DND-41 (cell line): ENCODE measurements at regions not wholly inside any gene's neighbourhood (a gene's known extent, or its start where the extent isn't known, plus 50 kb on each side); places are given as distances from the start of the nearest gene placed in this dataset.

Experiments
- CTCF ChIP-seq: IDR thresholded peaks from 2 replicates; pipeline ENCODE4 v1.5.1; 2012; ENCODE audit warnings: borderline replicate concordance, low read length, moderate library complexity, mild to moderate bottlenecking; ENCODE audit not compliant: poor library complexity, severe bottlenecking; ENCODE audit errors: extremely low read depth
- EZH2 ChIP-seq: IDR thresholded peaks from 3 replicates; pipeline ENCODE4 v1.6.1; 2012; ENCODE audit warnings: borderline replicate concordance, low read depth, mild to moderate bottlenecking, moderate library complexity, low read length, inconsistent platforms; ENCODE audit not compliant: severe bottlenecking

DNA sequence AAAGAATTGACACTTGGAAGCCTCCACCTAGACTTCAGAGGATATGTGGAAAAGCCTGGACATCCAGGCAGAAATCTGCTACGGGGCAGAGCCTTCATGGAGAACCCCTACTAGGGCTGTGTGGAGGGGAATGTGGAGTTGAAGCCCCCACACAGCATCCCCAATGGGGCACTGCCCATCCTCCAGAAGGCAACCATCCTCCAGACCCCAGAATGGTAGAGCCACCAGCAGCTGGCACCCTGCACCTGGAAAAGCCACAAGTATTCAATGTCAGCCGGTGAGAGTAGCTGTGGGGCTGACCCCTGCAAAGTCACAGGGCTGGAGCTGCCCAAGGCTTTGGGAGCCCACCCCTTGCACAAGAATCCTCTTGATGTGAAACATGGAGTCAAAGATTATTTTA is 53.6 kb upstream of the SNTG2 start:
- TF ChIP-seq CTCF (no peak), EZH2 (no peak)
